Mucosa of stomach (tissue), 1 donor: ENCODE measurements at regions not wholly inside any gene's neighbourhood (a gene's known extent, or its start where the extent isn't known, plus 50 kb on each side); places are given as distances from the start of the nearest gene placed in this dataset.

Experiments used
- H3K27me3 ChIP-seq: one replicate; pipeline ENCODE4 v1.7.0; 2013; ENCODE audit warnings: mild to moderate bottlenecking, low read length; ENCODE audit not compliant: control insufficient read depth, insufficient read depth
- H3K36me3 ChIP-seq: one replicate; pipeline ENCODE4 v1.7.0; 2013; ENCODE audit warnings: low read length; ENCODE audit not compliant: control insufficient read depth, insufficient read depth
- H3K4me1 ChIP-seq: one replicate; pipeline ENCODE4 v1.7.0; 2013; ENCODE audit warnings: mild to moderate bottlenecking, low read length; ENCODE audit not compliant: control insufficient read depth, insufficient read depth
- H3K4me3 ChIP-seq: one replicate; pipeline ENCODE4 v1.7.0; 2013; ENCODE audit warnings: low read length
- H3K9ac ChIP-seq: one replicate; pipeline ENCODE4 v1.7.0; 2013; ENCODE audit warnings: mild to moderate bottlenecking, low read length, moderate library complexity
- H3K9me3 ChIP-seq: one replicate; pipeline ENCODE4 v1.7.0; 2013; ENCODE audit warnings: mild to moderate bottlenecking, low read length, moderate library complexity; ENCODE audit not compliant: control insufficient read depth
- donor health status: Pancreatic carcinoma.

DNA sequence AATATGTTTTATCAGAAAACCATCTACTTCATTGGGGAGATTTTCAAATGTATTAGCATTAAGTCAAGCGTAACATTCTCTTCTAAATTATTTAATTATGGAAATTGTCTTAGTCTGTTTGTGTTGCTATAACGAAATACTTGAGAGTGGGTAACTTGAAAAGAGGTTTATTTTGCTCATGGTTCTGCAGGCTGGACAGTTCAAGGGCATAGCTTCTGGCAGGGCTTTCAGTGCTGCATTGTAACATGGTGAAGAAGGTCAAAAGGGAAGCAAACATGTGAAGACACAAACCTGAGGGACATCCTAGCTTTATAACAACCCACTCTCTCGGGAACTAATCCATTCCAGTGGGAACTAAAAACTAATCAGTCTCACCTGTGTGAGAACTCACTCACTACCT lies 84.3 kb upstream of the TMPO start:
- Histone ChIP-seq H3K27me3 (no peaks in the 10 kb centered on the region), H3K9ac (no peak overlapping the region), H3K4me1 (no peaks in the 10 kb centered on the region), H3K36me3 (no peaks in the 10 kb centered on the region), H3K4me3 (no peak overlapping the region), H3K9me3 (no peaks in the 10 kb centered on the region)

DNA sequence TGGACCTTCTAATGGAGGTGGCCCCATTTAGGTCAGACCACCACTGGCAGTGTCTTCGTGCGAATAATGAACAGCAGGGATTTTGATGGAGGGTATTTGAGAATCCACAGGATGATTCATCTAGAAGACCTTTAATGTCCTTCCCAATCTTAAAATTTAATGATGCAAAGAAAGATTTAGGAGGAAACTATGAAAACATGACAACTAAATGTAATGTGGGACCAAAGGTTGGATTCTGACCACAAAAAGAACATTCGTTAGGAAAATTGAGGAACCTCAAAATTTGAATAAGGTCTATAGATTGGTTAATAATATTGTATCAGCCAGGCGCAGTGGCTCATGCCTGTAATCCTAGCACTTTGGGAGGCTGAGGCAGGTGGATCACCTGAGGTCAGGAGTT lies 78.2 kb upstream of the TMPO start:
- Histone ChIP-seq H3K9ac (no peak overlapping the region), H3K4me1 (peaks cover 5% of the 10 kb centered on the region), H3K4me3 (no peak overlapping the region), H3K36me3 (no peaks in the 10 kb centered on the region), H3K27me3 (no peaks in the 10 kb centered on the region), H3K9me3 (no peaks in the 10 kb centered on the region)

DNA sequence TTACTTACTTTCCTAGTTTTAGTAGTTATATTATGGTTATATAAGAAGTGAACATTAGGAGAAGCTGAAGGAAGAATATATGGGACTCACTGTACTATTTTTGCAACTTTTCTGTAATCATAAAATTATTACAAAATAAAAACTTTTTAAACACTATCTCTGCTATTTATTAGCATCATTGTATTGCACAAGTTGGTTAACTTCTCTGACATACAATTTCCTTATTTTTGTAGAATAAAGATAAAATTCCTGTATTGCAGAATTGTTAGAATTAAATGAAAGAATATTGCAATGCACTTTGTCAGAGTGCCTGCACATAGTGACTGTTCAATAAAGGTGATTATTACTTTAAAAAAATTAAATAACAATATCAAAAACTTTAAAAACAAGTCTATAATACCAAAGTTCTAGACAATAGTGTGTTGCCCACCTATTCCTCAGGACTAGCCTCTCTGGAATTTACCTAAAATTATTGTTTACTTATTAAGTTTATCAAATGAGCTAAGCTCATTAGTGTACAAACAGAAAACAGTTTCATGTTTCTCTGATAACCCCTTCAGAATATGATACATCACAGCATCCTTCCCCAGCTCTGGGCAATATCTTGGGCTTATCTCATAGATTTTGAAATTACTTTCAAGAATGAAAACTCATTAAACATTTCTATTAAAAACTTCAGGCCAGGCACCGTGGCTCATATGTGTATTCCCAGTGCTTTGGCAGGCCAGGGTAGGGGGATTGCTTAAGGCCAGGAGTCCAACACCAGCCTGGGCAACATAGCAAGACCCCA lies 77.4 kb upstream of the TMPO start:
- Histone ChIP-seq H3K4me1 (peaks cover 5% of the 10 kb centered on the region), H3K27me3 (no peaks in the 10 kb centered on the region), H3K9ac (no peak overlapping the region), H3K36me3 (no peaks in the 10 kb centered on the region), H3K4me3 (no peak overlapping the region), H3K9me3 (no peaks in the 10 kb centered on the region)

DNA sequence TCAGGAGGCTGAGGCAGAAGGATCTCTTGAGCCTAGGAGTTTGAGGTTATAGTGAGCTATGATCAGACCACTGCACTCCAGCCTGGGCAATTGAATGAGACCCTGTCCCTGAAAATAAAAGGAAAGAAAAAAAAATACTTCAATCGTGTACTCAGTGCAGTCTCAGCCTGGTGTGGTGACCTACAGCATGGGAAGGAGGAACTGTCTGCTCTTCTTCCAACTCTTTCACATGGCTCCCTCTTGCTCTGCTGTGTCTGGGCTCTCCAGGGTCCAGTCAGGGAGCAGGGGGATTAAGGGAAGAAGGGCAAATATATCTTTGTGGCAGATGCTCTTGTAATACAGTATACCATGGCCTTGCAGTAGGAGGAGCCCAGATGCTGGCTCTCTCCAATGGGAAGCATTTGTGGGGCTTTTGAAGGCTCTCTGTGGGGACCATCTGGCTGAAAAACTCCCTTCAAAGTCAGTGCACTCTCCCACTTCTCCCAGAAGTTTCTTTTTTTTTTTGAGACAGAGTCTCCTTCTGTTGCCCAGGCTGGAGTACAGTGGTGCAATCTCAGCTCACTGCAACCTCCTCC lies 76.6 kb upstream of the TMPO start:
- H3K27me3 ChIP-seq, result no peaks in the 10 kb centered on the region
- H3K9me3 ChIP-seq, result no peaks in the 10 kb centered on the region

DNA sequence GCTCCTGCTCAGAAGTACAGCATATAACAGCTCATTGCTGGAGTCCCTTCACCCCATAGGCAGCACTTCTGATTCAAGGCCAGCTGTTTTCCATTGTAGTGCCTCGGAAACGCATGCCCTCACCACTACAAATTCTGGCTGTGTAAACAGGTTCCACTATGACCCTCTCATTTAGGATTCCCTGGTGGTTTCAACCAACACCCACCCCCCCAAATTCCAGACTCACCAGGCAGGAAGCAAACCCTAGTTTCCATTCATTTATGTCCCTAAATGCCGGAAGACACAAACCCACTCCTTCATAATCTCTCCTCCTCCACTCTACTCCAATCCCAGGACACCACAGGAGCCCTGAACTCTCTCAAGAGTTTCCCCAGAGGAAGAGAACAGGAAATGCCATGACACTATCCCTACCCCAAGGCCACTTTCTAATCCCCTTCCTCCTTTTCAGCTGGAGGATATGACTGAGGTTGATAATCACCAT lies 75.9 kb upstream of the TMPO start:
- Histone ChIP-seq H3K36me3 (no peaks in the 10 kb centered on the region), H3K27me3 (no peaks in the 10 kb centered on the region), H3K9ac (no peak overlapping the region), H3K4me3 (no peak overlapping the region), H3K9me3 (no peaks in the 10 kb centered on the region), H3K4me1 (peaks cover 5% of the 10 kb centered on the region)

More for the DNA sequence above, 76.6 kb upstream of the TMPO start:
- no peak overlapping the region for H3K9ac ChIP-seq
- no peaks in the 10 kb centered on the region for H3K36me3 ChIP-seq
- peaks cover 5% of the 10 kb centered on the region for H3K4me1 ChIP-seq
- H3K4me3 ChIP-seq, result no peak overlapping the region

DNA sequence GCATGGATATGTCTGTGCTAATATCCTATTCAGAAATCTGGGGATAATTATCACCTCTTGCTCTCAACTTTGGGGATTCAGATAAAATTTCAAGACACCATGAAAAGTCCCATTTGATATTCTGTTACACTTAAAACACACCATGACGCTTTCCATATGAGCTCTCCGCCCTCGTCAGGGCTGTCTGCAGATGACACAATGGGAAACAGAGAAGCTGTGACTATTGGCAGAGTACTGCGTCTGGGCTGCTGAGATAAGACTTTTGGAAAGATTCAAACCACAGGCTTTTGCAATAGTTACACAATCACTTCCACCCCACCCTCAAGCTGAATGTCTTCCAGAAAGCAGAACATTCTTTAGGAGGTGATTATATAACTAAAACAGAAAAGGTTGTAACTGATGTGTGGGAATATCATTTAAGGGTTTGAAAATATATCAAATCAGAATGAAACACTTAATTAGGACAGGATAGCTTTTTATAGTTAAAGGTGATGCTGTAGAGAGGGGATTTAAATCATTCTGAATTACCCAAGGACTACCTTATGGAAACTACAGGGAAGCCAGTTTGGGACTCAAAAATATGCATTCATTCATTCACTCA lies 75.3 kb upstream of the TMPO start:
- H3K9ac ChIP-seq, result no peak overlapping the region
- H3K27me3 ChIP-seq, result no peaks in the 10 kb centered on the region
- H3K36me3 ChIP-seq, result no peaks in the 10 kb centered on the region
- no peaks in the 10 kb centered on the region for H3K9me3 ChIP-seq
- H3K4me3 ChIP-seq, result no peak overlapping the region
- H3K4me1 ChIP-seq, result peaks cover 5% of the 10 kb centered on the region

DNA sequence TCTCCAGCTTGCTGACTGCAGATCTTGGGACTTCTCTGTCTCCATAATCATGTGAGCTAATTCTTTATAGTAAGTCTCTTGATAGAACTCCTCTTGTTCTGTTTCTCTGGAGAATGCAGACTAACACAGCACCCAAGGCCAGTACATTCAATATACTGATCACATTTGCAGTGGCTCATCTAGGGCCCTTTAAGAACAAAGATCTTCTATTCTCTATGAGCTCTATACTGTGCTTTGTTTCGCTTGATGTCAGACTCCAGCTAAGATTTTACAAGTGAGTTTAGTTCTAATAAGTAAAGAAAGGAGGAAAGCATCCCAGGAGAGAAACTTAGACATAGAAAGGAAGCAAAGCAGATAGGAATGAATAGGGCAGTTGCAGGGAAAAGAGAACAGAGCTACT lies 69.3 kb upstream of the TMPO start:
- no peak overlapping the region for H3K4me3 ChIP-seq
- no peak overlapping the region for H3K9ac ChIP-seq
- H3K27me3 ChIP-seq, result no peaks in the 10 kb centered on the region
- no peaks in the 10 kb centered on the region for H3K9me3 ChIP-seq
- no peaks in the 10 kb centered on the region for H3K36me3 ChIP-seq
- H3K4me1 ChIP-seq, result no peaks in the 10 kb centered on the region

DNA sequence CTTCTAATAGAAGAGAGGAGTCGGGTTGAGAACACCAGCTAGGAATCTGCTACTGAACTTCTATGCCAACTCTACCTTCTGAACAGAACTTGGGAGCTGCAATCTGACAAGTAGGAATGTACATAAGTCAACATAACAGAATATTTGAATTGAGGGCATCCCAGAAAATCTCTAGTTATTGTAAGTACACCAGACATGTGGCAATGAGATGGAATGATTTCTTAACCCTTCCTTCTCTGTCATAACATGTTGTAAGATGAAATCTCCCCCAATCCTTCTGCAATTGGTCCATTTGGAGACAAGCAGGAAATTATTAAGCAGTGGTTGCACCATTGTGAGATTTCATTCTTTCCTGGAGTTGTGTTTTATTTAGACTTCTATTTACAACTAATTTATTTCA lies 68.7 kb upstream of the TMPO start:
- Histone ChIP-seq H3K27me3 (no peaks in the 10 kb centered on the region), H3K4me3 (no peak overlapping the region), H3K9ac (no peak overlapping the region), H3K9me3 (no peaks in the 10 kb centered on the region), H3K4me1 (no peaks in the 10 kb centered on the region), H3K36me3 (no peaks in the 10 kb centered on the region)

DNA sequence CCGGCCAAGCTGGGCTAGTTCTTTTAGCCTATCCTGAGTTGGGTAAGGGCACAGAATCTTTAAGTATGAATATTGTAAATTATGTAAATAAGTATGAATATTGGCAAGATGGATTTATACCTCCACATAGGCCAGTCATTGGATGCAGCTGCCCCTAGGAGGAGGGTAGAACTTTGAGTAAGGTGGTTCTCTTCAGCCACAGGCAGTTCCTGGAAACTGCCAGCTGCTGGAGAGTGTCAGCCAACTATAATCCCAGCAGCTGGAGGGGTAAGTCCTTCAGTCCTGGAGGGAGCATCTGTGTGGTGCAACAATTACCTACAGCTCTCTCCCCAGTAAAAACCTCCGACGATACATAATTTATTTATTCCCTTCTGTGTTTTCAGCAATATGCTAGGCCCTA lies 65.8 kb upstream of the TMPO start:
- Histone ChIP-seq H3K4me3 (no peak overlapping the region), H3K27me3 (no peaks in the 10 kb centered on the region), H3K4me1 (no peaks in the 10 kb centered on the region), H3K9me3 (no peaks in the 10 kb centered on the region), H3K36me3 (no peaks in the 10 kb centered on the region), H3K9ac (no peak overlapping the region)

DNA sequence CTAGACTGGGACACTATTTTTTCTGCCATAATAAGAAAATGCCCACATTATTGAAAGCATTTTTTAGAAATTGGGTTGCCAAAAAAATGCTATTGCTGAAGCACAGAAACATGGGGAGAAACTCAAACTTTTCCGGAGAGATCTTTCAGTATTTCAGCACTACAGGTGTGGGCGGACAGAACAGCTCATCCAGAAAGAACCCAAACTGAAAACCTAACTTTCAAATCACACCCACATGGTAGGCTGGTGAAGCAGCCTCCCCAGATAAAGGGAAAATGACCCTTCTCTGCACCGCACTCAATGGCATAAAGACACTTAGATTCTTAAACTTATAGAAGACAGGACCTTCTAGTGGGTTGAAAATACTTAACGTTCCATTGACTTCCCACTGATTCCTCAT lies 62.3 kb upstream of the TMPO start:
- peaks cover 5% of the 10 kb centered on the region for H3K4me1 ChIP-seq
- no peak overlapping the region for H3K4me3 ChIP-seq
- no peaks in the 10 kb centered on the region for H3K27me3 ChIP-seq
- H3K36me3 ChIP-seq, result no peaks in the 10 kb centered on the region
- H3K9ac ChIP-seq, result no peak overlapping the region
- H3K9me3 ChIP-seq, result no peaks in the 10 kb centered on the region

DNA sequence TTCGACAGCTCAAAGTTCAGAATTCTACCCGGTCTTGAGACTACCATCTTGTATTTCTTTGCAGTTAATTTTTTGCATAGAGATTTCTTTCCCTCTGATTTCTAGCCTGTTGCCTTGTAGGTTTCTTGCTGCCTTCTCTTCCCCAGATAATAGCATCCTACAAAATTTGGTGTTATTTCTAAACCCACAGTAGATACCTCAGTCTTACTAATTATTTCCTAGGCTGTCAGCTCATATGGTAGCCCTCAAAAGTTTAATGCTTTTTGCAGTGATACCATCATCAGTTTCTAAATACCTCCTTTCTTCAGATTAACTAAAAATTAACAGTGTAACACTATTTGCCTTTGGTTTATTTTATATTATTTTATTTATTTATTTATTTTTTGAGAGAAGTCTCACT lies 61.9 kb upstream of the TMPO start:
- Histone ChIP-seq H3K4me3 (no peak overlapping the region), H3K36me3 (no peaks in the 10 kb centered on the region), H3K4me1 (peaks cover 5% of the 10 kb centered on the region), H3K27me3 (no peaks in the 10 kb centered on the region), H3K9me3 (no peaks in the 10 kb centered on the region), H3K9ac (no peak overlapping the region)

DNA sequence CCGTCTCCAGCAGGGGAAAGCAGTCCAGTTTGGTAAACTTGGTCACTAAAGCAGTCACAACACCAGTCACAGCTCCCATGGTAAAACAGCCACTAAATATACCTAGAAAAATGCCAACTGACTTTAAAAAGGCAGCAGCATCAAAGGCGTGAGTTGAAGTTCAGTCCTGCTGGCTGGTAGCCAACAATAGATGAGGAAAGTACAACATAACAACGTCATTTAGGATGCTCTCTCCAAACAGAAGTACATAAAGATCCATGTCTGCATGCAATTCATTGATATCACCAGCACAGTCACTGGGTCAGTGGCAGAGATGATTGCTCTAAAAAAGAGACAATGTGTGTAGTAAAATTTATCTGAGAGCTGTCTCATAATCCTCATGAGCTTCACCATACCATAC lies 59.3 kb upstream of the TMPO start:
- H3K27me3 ChIP-seq, result no peaks in the 10 kb centered on the region
- no peaks in the 10 kb centered on the region for H3K9me3 ChIP-seq
- H3K4me1 ChIP-seq, result peaks cover 5% of the 10 kb centered on the region
- no peak overlapping the region for H3K9ac ChIP-seq
- no peaks in the 10 kb centered on the region for H3K36me3 ChIP-seq
- no peak overlapping the region for H3K4me3 ChIP-seq
